Loucy (cell line): ENCODE measurements at regions not wholly inside any gene's neighbourhood (a gene's known extent, or its start where the extent isn't known, plus 50 kb on each side); places are given as distances from the start of the nearest gene placed in this dataset.

Source experiments
- H2AFZ ChIP-seq: fragments of 200-600 bp; sonication (generic); 2 replicates; pipeline ENCODE4 v1.6.0; 2016; ENCODE audit warnings: antibody characterized with exemption, mild to moderate bottlenecking, low read length, moderate library complexity
- H3F3A ChIP-seq: fragments of 200-600 bp; 2 replicates; pipeline ENCODE4 v1.6.0; 2016; ENCODE audit warnings: antibody characterized with exemption, low read depth, mild to moderate bottlenecking
- H3K27me3 ChIP-seq: fragments of 200-600 bp; sonication (generic); 2 replicates; pipeline ENCODE4 v1.6.1; 2014; ENCODE audit warnings: low read length, mild to moderate bottlenecking; ENCODE audit not compliant: insufficient read depth, poor library complexity, severe bottlenecking
- H3K36me3 ChIP-seq: fragments of 200-600 bp; sonication (generic); 2 replicates; pipeline ENCODE4 v1.6.1; 2016; ENCODE audit warnings: low read length; ENCODE audit not compliant: insufficient read depth
- H3K4me1 ChIP-seq: fragments of 200-600 bp; sonication (generic); 2 replicates; pipeline ENCODE4 v1.5.1; 2014; ENCODE audit warnings: low read length, mild to moderate bottlenecking; ENCODE audit not compliant: insufficient read depth, poor library complexity, severe bottlenecking
- H3K4me2 ChIP-seq: fragments of 200-600 bp; sonication (generic); 2 replicates; pipeline ENCODE4 v1.6.0; 2014; ENCODE audit warnings: antibody characterized with exemption, low read length, low read depth, mild to moderate bottlenecking; ENCODE audit not compliant: poor library complexity, severe bottlenecking
- H3K4me3 ChIP-seq: fragments of 200-600 bp; sonication (generic); 2 replicates; pipeline ENCODE4 v1.5.1; 2014; ENCODE audit warnings: low read length, mild to moderate bottlenecking, mixed read lengths; ENCODE audit not compliant: poor library complexity, severe bottlenecking
- H3K79me2 ChIP-seq: fragments of 200-600 bp; sonication (generic); 2 replicates; pipeline ENCODE4 v1.6.1; 2014; ENCODE audit warnings: low read length; ENCODE audit not compliant: insufficient read depth
- H3K9ac ChIP-seq: fragments of 200-600 bp; sonication (generic); 2 replicates; pipeline ENCODE4 v1.6.0; 2014; ENCODE audit warnings: mild to moderate bottlenecking, low read depth, low read length, moderate library complexity; ENCODE audit not compliant: poor library complexity, severe bottlenecking
- H3K9me2 ChIP-seq: fragments of 200-600 bp; sonication (generic); replicated peaks from 2 replicates; pipeline ENCODE4 v1.6.1; 2016; ENCODE audit warnings: low read depth, low read length, mixed read lengths
- H3K9me3 ChIP-seq: fragments of 200-600 bp; sonication (generic); 2 replicates; pipeline ENCODE4 v1.6.1; 2014; ENCODE audit warnings: mild to moderate bottlenecking, antibody characterized with exemption, low read length, low read depth; ENCODE audit not compliant: insufficient read depth
- H4K20me1 ChIP-seq: fragments of 200-600 bp; sonication (generic); 2 replicates; pipeline ENCODE4 v1.6.0; 2014; ENCODE audit warnings: antibody characterized with exemption, low read length, mild to moderate bottlenecking; ENCODE audit not compliant: insufficient read depth, poor library complexity, severe bottlenecking
- CTCF ChIP-seq: fragments of 200-600 bp; sonication (generic); conservative IDR thresholded peaks from 2 replicates; pipeline ENCODE4 v1.5.1; 2014; ENCODE audit warnings: mild to moderate bottlenecking, antibody characterized with exemption, low read length
- EZH2phosphoT487 ChIP-seq: fragments of 200-600 bp; IDR thresholded peaks from 2 replicates; pipeline ENCODE4 v1.6.1; 2018; ENCODE audit warnings: antibody characterized with exemption, mild to moderate bottlenecking, moderate library complexity, borderline replicate concordance

- Histone ChIP-seq H3K36me3 (no peaks in the 10 kb centered on the region), H3K4me2 (no peak overlapping the region), H3K9me2 (no peaks in the 10 kb centered on the region), H3K27me3 (no peaks in the 10 kb centered on the region), H4K20me1 (no peaks in the 10 kb centered on the region), H3K9me3 (no peaks in the 10 kb centered on the region; the same call in 1 of the 2 replicates), H2AFZ (no peak overlapping the region), H3K9ac (no peak overlapping the region), H3K4me1 (no peaks in the 10 kb centered on the region), H3F3A (no peaks in the 10 kb centered on the region), H3K4me3 (no peak overlapping the region), H3K79me2 (no peaks in the 10 kb centered on the region)
- TF ChIP-seq EZH2phosphoT487 (no peak), CTCF (peak; percentile 52)
Measured at GRCh38 chr16:19980632-19981265, 92.9 kb downstream of the GPR139 start.

GRCh38 chr16:19979638-19980037 lies 94.1 kb downstream of the GPR139 start:
- Histone ChIP-seq H4K20me1 (no peaks in the 10 kb centered on the region), H3K27me3 (no peaks in the 10 kb centered on the region), H3F3A (no peaks in the 10 kb centered on the region), H3K4me2 (no peak overlapping the region), H3K4me3 (no peak overlapping the region), H2AFZ (no peak overlapping the region), H3K4me1 (no peaks in the 10 kb centered on the region), H3K9me3 (no peaks in the 10 kb centered on the region; the same call in 1 of the 2 replicates), H3K79me2 (no peaks in the 10 kb centered on the region), H3K36me3 (no peaks in the 10 kb centered on the region), H3K9ac (no peak overlapping the region), H3K9me2 (no peaks in the 10 kb centered on the region)
- TF ChIP-seq EZH2phosphoT487: no peak

GRCh38 chr16:19974607-19975006 lies 90.0 kb upstream of the GPRC5B start:
- H4K20me1 ChIP-seq: no peaks in the 10 kb centered on the region
- no peaks in the 10 kb centered on the region for H3K4me1 ChIP-seq
- no peaks in the 10 kb centered on the region for H3K9me3 ChIP-seq
- H3F3A ChIP-seq: no peaks in the 10 kb centered on the region
- H3K4me2 ChIP-seq: no peak overlapping the region
- H3K4me3 ChIP-seq: no peak overlapping the region
- H3K9me2 ChIP-seq: no peaks in the 10 kb centered on the region
- no peaks in the 10 kb centered on the region for H3K36me3 ChIP-seq
- no peaks in the 10 kb centered on the region for H3K79me2 ChIP-seq
- H3K9ac ChIP-seq: no peak overlapping the region
- no peak for TF ChIP-seq EZH2phosphoT487
- TF ChIP-seq CTCF: no peak
- no peaks in the 10 kb centered on the region for H3K27me3 ChIP-seq
- H2AFZ ChIP-seq: no peak overlapping the region

GRCh38 chr16:19972111-19972510 lies 87.5 kb upstream of the GPRC5B start:
- TF ChIP-seq CTCF: no peak
- no peak for TF ChIP-seq EZH2phosphoT487

More at GRCh38 chr16:19972111-19972510, 87.5 kb upstream of the GPRC5B start:
- no peaks in the 10 kb centered on the region for H4K20me1 ChIP-seq
- no peak overlapping the region for H3K4me2 ChIP-seq
- H3K9ac ChIP-seq: no peak overlapping the region
- H3K9me3 ChIP-seq: no peaks in the 10 kb centered on the region; the same call in 1 of the 2 replicates
- H2AFZ ChIP-seq: no peak overlapping the region
- no peak overlapping the region for H3K4me3 ChIP-seq
- H3K4me1 ChIP-seq: no peaks in the 10 kb centered on the region
- H3K36me3 ChIP-seq: no peaks in the 10 kb centered on the region
- no peaks in the 10 kb centered on the region for H3K9me2 ChIP-seq
- H3K27me3 ChIP-seq: no peaks in the 10 kb centered on the region
- H3F3A ChIP-seq: no peaks in the 10 kb centered on the region
- H3K79me2 ChIP-seq: no peaks in the 10 kb centered on the region
